Fibroblast of pulmonary artery (primary cell): ENCODE measurements at regions not wholly inside any gene's neighbourhood (a gene's known extent, or its start where the extent isn't known, plus 50 kb on each side); places are given as distances from the start of the nearest gene placed in this dataset.

Experiments used
- DNase-seq: peaks from one replicate; pipeline ENCODE4 v3.0.0-alpha.2; 2010; ENCODE audit warnings: low read depth
- H3K4me3 ChIP-seq: replicated peaks from 2 replicates; pipeline ENCODE4 v1.5.1; 2011; ENCODE audit warnings: low read depth, mild to moderate bottlenecking, control low read depth, low read length, moderate library complexity
- CTCF ChIP-seq: IDR thresholded peaks from 2 replicates; pipeline ENCODE4 v1.5.1; 2011; ENCODE audit warnings: mild to moderate bottlenecking, control low read depth, low read length, inconsistent platforms; ENCODE audit errors: missing control alignments

- no peak for DNase-seq
- TF ChIP-seq CTCF = no peak
- no peak overlapping the region for H3K4me3 ChIP-seq
Measured at GRCh38 chr21:22468893-22469292, 1470.7 kb downstream of the NCAM2 start.

- no peak for DNase-seq
- no peak for TF ChIP-seq CTCF
- H3K4me3 ChIP-seq = no peak overlapping the region
Measured at GRCh38 chr21:22474403-22474802, 1476.2 kb downstream of the NCAM2 start.

- DNase-seq = no peak
- no peak overlapping the region for H3K4me3 ChIP-seq
- no peak for TF ChIP-seq CTCF
Measured at GRCh38 chr21:22476214-22476613, 1478.0 kb downstream of the NCAM2 start.

- TF ChIP-seq CTCF = no peak
- H3K4me3 ChIP-seq = no peak overlapping the region
- no peak for DNase-seq
Measured at GRCh38 chr21:22476726-22477646, 1478.8 kb downstream of the NCAM2 start.

- no peak for TF ChIP-seq CTCF
- DNase-seq = no peak
- H3K4me3 ChIP-seq = no peak overlapping the region
Measured at GRCh38 chr21:22490049-22490448, 1491.8 kb downstream of the NCAM2 start.

GRCh38 chr21:22516230-22516629, 1518.0 kb downstream of the NCAM2 start:
- no peak overlapping the region for H3K4me3 ChIP-seq
- TF ChIP-seq CTCF = no peak
- no peak for DNase-seq

- no peak overlapping the region for H3K4me3 ChIP-seq
- TF ChIP-seq CTCF = no peak
- no peak for DNase-seq
Measured at GRCh38 chr21:22535630-22536029, 1537.4 kb downstream of the NCAM2 start.
